ENCODE measurements at regions not wholly inside any gene's neighbourhood (a gene's known extent, or its start where the extent isn't known, plus 50 kb on each side); places are given as distances from the start of the nearest gene placed in this dataset.

DNA sequence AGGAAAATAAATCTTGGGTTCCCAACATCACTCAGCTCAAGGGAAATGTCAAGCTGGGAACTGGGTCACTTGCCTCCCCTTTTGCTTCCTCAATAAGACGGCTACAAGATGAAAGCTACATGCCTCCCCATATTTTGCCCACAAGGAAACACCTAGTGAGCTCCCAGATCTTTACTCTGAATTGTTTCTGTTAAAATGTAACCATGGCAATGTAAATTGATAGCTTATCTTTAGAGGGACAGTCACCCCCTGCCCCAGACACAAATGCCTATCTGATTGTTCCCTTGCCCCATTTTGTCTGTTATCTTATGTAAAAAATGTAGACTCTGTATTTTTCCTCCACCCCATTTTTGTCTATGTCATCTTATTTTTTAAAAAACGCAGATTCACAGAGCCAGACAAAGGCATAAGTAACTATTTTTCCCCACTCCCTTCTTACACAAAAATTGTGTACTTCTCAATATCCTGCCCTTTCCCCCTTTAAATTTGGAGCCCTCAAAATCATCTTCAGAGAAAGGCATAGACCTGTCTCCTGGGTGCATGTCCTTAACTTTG is 288.7 kb upstream of the ERCC4 start (continued):
- TF ChIP-seq, protein P1, sequence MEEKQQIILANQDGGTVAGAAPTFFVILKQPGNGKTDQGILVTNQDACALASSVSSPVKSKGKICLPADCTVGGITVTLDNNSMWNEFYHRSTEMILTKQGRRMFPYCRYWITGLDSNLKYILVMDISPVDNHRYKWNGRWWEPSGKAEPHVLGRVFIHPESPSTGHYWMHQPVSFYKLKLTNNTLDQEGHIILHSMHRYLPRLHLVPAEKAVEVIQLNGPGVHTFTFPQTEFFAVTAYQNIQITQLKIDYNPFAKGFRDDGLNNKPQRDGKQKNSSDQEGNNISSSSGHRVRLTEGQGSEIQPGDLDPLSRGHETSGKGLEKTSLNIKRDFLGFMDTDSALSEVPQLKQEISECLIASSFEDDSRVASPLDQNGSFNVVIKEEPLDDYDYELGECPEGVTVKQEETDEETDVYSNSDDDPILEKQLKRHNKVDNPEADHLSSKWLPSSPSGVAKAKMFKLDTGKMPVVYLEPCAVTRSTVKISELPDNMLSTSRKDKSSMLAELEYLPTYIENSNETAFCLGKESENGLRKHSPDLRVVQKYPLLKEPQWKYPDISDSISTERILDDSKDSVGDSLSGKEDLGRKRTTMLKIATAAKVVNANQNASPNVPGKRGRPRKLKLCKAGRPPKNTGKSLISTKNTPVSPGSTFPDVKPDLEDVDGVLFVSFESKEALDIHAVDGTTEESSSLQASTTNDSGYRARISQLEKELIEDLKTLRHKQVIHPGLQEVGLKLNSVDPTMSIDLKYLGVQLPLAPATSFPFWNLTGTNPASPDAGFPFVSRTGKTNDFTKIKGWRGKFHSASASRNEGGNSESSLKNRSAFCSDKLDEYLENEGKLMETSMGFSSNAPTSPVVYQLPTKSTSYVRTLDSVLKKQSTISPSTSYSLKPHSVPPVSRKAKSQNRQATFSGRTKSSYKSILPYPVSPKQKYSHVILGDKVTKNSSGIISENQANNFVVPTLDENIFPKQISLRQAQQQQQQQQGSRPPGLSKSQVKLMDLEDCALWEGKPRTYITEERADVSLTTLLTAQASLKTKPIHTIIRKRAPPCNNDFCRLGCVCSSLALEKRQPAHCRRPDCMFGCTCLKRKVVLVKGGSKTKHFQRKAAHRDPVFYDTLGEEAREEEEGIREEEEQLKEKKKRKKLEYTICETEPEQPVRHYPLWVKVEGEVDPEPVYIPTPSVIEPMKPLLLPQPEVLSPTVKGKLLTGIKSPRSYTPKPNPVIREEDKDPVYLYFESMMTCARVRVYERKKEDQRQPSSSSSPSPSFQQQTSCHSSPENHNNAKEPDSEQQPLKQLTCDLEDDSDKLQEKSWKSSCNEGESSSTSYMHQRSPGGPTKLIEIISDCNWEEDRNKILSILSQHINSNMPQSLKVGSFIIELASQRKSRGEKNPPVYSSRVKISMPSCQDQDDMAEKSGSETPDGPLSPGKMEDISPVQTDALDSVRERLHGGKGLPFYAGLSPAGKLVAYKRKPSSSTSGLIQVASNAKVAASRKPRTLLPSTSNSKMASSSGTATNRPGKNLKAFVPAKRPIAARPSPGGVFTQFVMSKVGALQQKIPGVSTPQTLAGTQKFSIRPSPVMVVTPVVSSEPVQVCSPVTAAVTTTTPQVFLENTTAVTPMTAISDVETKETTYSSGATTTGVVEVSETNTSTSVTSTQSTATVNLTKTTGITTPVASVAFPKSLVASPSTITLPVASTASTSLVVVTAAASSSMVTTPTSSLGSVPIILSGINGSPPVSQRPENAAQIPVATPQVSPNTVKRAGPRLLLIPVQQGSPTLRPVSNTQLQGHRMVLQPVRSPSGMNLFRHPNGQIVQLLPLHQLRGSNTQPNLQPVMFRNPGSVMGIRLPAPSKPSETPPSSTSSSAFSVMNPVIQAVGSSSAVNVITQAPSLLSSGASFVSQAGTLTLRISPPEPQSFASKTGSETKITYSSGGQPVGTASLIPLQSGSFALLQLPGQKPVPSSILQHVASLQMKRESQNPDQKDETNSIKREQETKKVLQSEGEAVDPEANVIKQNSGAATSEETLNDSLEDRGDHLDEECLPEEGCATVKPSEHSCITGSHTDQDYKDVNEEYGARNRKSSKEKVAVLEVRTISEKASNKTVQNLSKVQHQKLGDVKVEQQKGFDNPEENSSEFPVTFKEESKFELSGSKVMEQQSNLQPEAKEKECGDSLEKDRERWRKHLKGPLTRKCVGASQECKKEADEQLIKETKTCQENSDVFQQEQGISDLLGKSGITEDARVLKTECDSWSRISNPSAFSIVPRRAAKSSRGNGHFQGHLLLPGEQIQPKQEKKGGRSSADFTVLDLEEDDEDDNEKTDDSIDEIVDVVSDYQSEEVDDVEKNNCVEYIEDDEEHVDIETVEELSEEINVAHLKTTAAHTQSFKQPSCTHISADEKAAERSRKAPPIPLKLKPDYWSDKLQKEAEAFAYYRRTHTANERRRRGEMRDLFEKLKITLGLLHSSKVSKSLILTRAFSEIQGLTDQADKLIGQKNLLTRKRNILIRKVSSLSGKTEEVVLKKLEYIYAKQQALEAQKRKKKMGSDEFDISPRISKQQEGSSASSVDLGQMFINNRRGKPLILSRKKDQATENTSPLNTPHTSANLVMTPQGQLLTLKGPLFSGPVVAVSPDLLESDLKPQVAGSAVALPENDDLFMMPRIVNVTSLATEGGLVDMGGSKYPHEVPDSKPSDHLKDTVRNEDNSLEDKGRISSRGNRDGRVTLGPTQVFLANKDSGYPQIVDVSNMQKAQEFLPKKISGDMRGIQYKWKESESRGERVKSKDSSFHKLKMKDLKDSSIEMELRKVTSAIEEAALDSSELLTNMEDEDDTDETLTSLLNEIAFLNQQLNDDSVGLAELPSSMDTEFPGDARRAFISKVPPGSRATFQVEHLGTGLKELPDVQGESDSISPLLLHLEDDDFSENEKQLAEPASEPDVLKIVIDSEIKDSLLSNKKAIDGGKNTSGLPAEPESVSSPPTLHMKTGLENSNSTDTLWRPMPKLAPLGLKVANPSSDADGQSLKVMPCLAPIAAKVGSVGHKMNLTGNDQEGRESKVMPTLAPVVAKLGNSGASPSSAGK (IDR thresholded peaks at IDR 0.05), result no peak
- TF ChIP-seq, protein P2, sequence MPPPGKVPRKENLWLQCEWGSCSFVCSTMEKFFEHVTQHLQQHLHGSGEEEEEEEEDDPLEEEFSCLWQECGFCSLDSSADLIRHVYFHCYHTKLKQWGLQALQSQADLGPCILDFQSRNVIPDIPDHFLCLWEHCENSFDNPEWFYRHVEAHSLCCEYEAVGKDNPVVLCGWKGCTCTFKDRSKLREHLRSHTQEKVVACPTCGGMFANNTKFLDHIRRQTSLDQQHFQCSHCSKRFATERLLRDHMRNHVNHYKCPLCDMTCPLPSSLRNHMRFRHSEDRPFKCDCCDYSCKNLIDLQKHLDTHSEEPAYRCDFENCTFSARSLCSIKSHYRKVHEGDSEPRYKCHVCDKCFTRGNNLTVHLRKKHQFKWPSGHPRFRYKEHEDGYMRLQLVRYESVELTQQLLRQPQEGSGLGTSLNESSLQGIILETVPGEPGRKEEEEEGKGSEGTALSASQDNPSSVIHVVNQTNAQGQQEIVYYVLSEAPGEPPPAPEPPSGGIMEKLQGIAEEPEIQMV (tag; conservative IDR thresholded peaks at IDR 0.05; ENCODE audit: low read depth), result no peak
- no peak for TF ChIP-seq GTF2F1 (IDR thresholded peaks at IDR 0.05; ENCODE audit: low read depth, low read length)
- TF ChIP-seq SLC30A9 (CRISPR knock-in tag; IDR thresholded peaks at IDR 0.05), result no peak
- TF ChIP-seq CHD2 (IDR thresholded peaks at IDR 0.05; ENCODE audit: low read depth, low read length), result no peak
- TF ChIP-seq MAFG (tag; conservative IDR thresholded peaks at IDR 0.05), result peak; percentile 82
- no peak for TF ChIP-seq TCF7 (IDR thresholded peaks at IDR 0.05; ENCODE audit: borderline replicate concordance)
- no peak for TF ChIP-seq ZNF239 (CRISPR knock-in tag; IDR thresholded peaks at IDR 0.05)
- no peak for TF ChIP-seq PRPF4 (IDR thresholded peaks at IDR 0.05; ENCODE audit: insufficient read depth, low read depth, low read length, poor library complexity, severe bottlenecking)
- no peak for TF ChIP-seq ZNF12 (CRISPR knock-in tag; IDR thresholded peaks at IDR 0.05)
- no peak for TF ChIP-seq HEY1 (CRISPR knock-in tag; IDR thresholded peaks at IDR 0.05; ENCODE audit: borderline replicate concordance)
- no peak for TF ChIP-seq POLR3A (IDR thresholded peaks at IDR 0.05; ENCODE audit: borderline replicate concordance, extremely low read depth, insufficient read depth, insufficient read length)
- TF ChIP-seq, protein P3, sequence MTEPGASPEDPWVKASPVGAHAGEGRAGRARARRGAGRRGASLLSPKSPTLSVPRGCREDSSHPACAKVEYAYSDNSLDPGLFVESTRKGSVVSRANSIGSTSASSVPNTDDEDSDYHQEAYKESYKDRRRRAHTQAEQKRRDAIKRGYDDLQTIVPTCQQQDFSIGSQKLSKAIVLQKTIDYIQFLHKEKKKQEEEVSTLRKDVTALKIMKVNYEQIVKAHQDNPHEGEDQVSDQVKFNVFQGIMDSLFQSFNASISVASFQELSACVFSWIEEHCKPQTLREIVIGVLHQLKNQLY (CRISPR knock-in tag; conservative IDR thresholded peaks at IDR 0.05), result no peak
- TF ChIP-seq MAFF (IDR thresholded peaks at IDR 0.05; ENCODE audit: low read length), result peak; percentile 27; the same call in 1 of the 2 replicates
- TF ChIP-seq TARDBP (IDR thresholded peaks at IDR 0.05), result no peak
- TF ChIP-seq FOXJ3 (CRISPR knock-in tag; IDR thresholded peaks at IDR 0.05), result no peak
